Peyer's patch (tissue), 4 donors: ENCODE measurements at regions not wholly inside any gene's neighbourhood (a gene's known extent, or its start where the extent isn't known, plus 50 kb on each side); places are given as distances from the start of the nearest gene placed in this dataset.
"Not testable (repeated sequence)": the region's sequence is repeated elsewhere in the genome, so short reads cannot be mapped to it uniquely, and the experiment has no call there.

ENCODE experiments used
- DNase-seq, 3 donors: peaks; one replicate each; pipeline ENCODE4 v3.0.0-alpha.2; 2017 to 2019
- H3K27ac ChIP-seq, 4 donors: fragments of 200-600 bp; sonication (generic); one replicate each; pipeline ENCODE4 v1.5.1; 2016 to 2019
- H3K27me3 ChIP-seq, 2 donors: fragments of 200-600 bp; sonication (generic); one replicate each; pipeline ENCODE4 v1.5.1; 2019
- H3K36me3 ChIP-seq, 3 donors: fragments of 200-600 bp; sonication (generic); one replicate each; pipeline ENCODE4 v1.5.1; 2016 to 2019
- H3K4me1 ChIP-seq, 4 donors: fragments of 200-600 bp; sonication (generic); one replicate each; pipeline ENCODE4 v1.5.1; 2016 to 2019
- H3K4me3 ChIP-seq, 4 donors: fragments of 200-600 bp; sonication (generic); 1 replicate in 3 of 4; 2 replicates in 1 of 4; pipeline ENCODE4 v1.5.1; 2016 to 2019; ENCODE audit warnings: mild to moderate bottlenecking in 1 of 4
- H3K9me3 ChIP-seq, 4 donors: fragments of 200-600 bp; sonication (generic); one replicate each; pipeline ENCODE4 v1.5.1; 2016 to 2019; ENCODE audit warnings: mild to moderate bottlenecking in 1 of 4
- CTCF ChIP-seq, 6 experiments: fragments of 450-650 bp in 4 of 6; fragments of 200-600 bp in 2 of 6; sonication (generic) in 1 of 6; IDR thresholded peaks; one replicate each; pipeline ENCODE4 v1.5.1; 2017 to 2019; ENCODE audit warnings: antibody characterized with exemption in 6 of 6, mild to moderate bottlenecking in 3 of 6, moderate library complexity in 1 of 6
- POLR2A ChIP-seq, 2 donors: fragments of 450-650 bp; IDR thresholded peaks; one replicate each; pipeline ENCODE4 v1.5.1; 2017; ENCODE audit warnings: antibody characterized with exemption in 2 of 2, mild to moderate bottlenecking in 2 of 2, moderate library complexity in 2 of 2

GRCh38 chr14:106789318-106789717 lies 1262.9 kb downstream of the TMEM121 start:
- TF ChIP-seq CTCF (IDR thresholded peaks at IDR 0.05), result no peak
- no peak for TF ChIP-seq POLR2A (IDR thresholded peaks at IDR 0.05)
- Histone ChIP-seq H3K27ac (no peak overlapping the region), H3K36me3 (no peaks in the 10 kb centered on the region), H3K27me3 (no peaks in the 10 kb centered on the region), H3K9me3 (no peaks in the 10 kb centered on the region), H3K4me1 (no peaks in the 10 kb centered on the region), H3K4me3 (no peak overlapping the region)
- no peak for DNase-seq

GRCh38 chr14:106790189-106791036 lies 1264.0 kb downstream of the TMEM121 start:
- no peaks in the 10 kb centered on the region for H3K36me3 ChIP-seq
- TF ChIP-seq POLR2A (IDR thresholded peaks at IDR 0.05), result no peak
- TF ChIP-seq CTCF (IDR thresholded peaks at IDR 0.05), result peak; percentile 27 to 87 (median 82)
- H3K27ac ChIP-seq, result no peak overlapping the region
- peak; percentile 86 to 94 (median 88) for DNase-seq
- H3K9me3 ChIP-seq, result no peaks in the 10 kb centered on the region
- no peak overlapping the region for H3K4me3 ChIP-seq
- H3K4me1 ChIP-seq, result no peaks in the 10 kb centered on the region
- H3K27me3 ChIP-seq, result no peaks in the 10 kb centered on the region

GRCh38 chr14:106792543-106792942 lies 1266.2 kb downstream of the TMEM121 start:
- no peak overlapping the region for H3K27ac ChIP-seq
- no peak for DNase-seq
- no peaks in the 10 kb centered on the region for H3K36me3 ChIP-seq
- TF ChIP-seq POLR2A (IDR thresholded peaks at IDR 0.05), result no peak
- TF ChIP-seq CTCF (IDR thresholded peaks at IDR 0.05), result no peak
- no peaks in the 10 kb centered on the region for H3K4me1 ChIP-seq
- H3K27me3 ChIP-seq, result no peaks in the 10 kb centered on the region
- H3K4me3 ChIP-seq, result no peak overlapping the region
- H3K9me3 ChIP-seq, result no peaks in the 10 kb centered on the region

- H3K27me3 ChIP-seq, H3K9me3 ChIP-seq, H3K27ac ChIP-seq, H3K4me3 ChIP-seq, H3K4me1 ChIP-seq, DNase-seq, H3K36me3 ChIP-seq: not testable (repeated sequence)
These were observed 1271.8 kb downstream of the TMEM121 start for GRCh38 chr14:106798166-106798565.

GRCh38 chr14:106802413-106803364 lies 1276.3 kb downstream of the TMEM121 start:
- TF ChIP-seq CTCF (IDR thresholded peaks at IDR 0.05) (peak in 2 of 6 experiments; percentile 10 to 19), POLR2A (IDR thresholded peaks at IDR 0.05) (no peak)
- no peak overlapping the region for H3K4me3 ChIP-seq
- no peaks in the 10 kb centered on the region for H3K4me1 ChIP-seq
- DNase-seq, result peak in 2 of 3 donors; percentile 26 to 61
- H3K27ac ChIP-seq, result no peak overlapping the region
- no peaks in the 10 kb centered on the region for H3K36me3 ChIP-seq
- no peaks in the 10 kb centered on the region for H3K27me3 ChIP-seq
- no peaks in the 10 kb centered on the region for H3K9me3 ChIP-seq

GRCh38 chr14:106803379-106803778 lies 1277.0 kb downstream of the TMEM121 start:
- no peak for TF ChIP-seq CTCF (IDR thresholded peaks at IDR 0.05)
- TF ChIP-seq POLR2A (IDR thresholded peaks at IDR 0.05), result no peak
- DNase-seq, result no peak
- Histone ChIP-seq H3K36me3 (no peaks in the 10 kb centered on the region), H3K4me1 (no peaks in the 10 kb centered on the region), H3K4me3 (no peak overlapping the region), H3K27me3 (no peaks in the 10 kb centered on the region), H3K9me3 (no peaks in the 10 kb centered on the region), H3K27ac (no peak overlapping the region)
